Fibroblast of pulmonary artery (primary cell): ENCODE measurements at regions not wholly inside any gene's neighbourhood (a gene's known extent, or its start where the extent isn't known, plus 50 kb on each side); places are given as distances from the start of the nearest gene placed in this dataset.

Experiments
- DNase-seq: peaks from one replicate; pipeline ENCODE4 v3.0.0-alpha.2; 2010; ENCODE audit warnings: low read depth
- H3K4me3 ChIP-seq: replicated peaks from 2 replicates; pipeline ENCODE4 v1.5.1; 2011; ENCODE audit warnings: low read depth, mild to moderate bottlenecking, control low read depth, low read length, moderate library complexity
- CTCF ChIP-seq: IDR thresholded peaks from 2 replicates; pipeline ENCODE4 v1.5.1; 2011; ENCODE audit warnings: mild to moderate bottlenecking, control low read depth, low read length, inconsistent platforms; ENCODE audit errors: missing control alignments

- no peak overlapping the region for H3K4me3 ChIP-seq
- no peak for TF ChIP-seq CTCF
- no peak for DNase-seq
Measured at GRCh38 chr5:4144411-4145007, 548.9 kb downstream of the IRX1 start.

DNA sequence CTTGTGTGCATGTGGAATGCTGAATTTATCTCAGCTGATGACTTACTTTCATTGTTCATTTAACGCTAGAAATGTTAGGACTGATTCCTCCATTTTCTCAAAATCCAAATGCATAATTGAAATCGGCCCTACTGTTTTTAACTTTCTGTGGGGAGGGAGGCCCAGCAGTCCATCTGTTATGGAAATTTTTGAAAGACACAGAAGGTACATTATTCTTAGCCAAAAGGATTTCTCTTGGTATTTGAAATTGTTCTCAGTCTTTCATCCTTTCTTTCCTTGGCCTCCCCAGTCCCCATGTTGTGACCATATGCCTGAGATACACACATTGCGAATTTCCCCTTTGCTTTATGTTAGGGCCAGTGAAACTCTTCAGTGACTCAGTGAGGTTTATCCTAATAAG lies 549.9 kb downstream of the IRX1 start:
- TF ChIP-seq CTCF = no peak
- H3K4me3 ChIP-seq = no peak overlapping the region
- no peak for DNase-seq

DNA sequence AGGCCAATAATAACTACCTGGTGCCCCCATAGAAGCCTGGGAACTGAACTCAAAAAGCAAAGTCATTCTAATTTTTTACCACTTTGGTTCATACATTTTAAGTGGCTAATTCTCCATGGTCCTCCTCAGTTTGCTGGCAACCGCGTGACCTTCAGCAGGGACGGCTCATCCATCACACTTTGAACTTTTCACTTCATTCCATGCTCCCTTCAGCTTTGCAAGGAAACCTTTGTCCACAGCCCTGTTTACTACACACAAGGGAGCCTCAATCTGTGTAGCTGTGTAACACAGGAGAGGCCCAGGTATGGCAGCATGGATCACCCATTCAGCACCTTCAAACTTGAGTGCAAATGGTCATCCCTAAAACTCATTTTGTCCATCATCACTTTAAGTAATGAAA lies 552.4 kb downstream of the IRX1 start:
- no peak for TF ChIP-seq CTCF
- H3K4me3 ChIP-seq = no peak overlapping the region
- no peak for DNase-seq

- no peak for DNase-seq
- no peak overlapping the region for H3K4me3 ChIP-seq
- no peak for TF ChIP-seq CTCF
Measured at GRCh38 chr5:4150067-4150466, 554.4 kb downstream of the IRX1 start.

- H3K4me3 ChIP-seq = no peak overlapping the region
- no peak for TF ChIP-seq CTCF
- DNase-seq = no peak
Measured at GRCh38 chr5:4156153-4156552, 560.5 kb downstream of the IRX1 start.

GRCh38 chr5:4156889-4157288 lies 561.3 kb downstream of the IRX1 start:
- TF ChIP-seq CTCF = no peak
- DNase-seq = no peak
- no peak overlapping the region for H3K4me3 ChIP-seq

GRCh38 chr5:4158750-4159447 lies 563.3 kb downstream of the IRX1 start:
- no peak for TF ChIP-seq CTCF
- no peak for DNase-seq
- H3K4me3 ChIP-seq = no peak overlapping the region
